Central memory CD8-positive, alpha-beta T cell (primary cell): ENCODE measurements at regions not wholly inside any gene's neighbourhood (a gene's known extent, or its start where the extent isn't known, plus 50 kb on each side); places are given as distances from the start of the nearest gene placed in this dataset.
"Not testable (repeated sequence)": the region's sequence is repeated elsewhere in the genome, so short reads cannot be mapped to it uniquely, and the experiment has no call there.

ENCODE experiments used
- ATAC-seq: fragments of 150-1000 bp; cut with Tn5 transposase; replicated peaks from 2 replicates; pipeline ENCODE4 v1.10.0; 2022; ENCODE audit warnings: mild to moderate bottlenecking, moderate FRiP score, moderate number of reproducible peaks; ENCODE audit not compliant: poor library complexity, severe bottlenecking; ENCODE audit errors: extremely low read depth
- DNase-seq, 2 donors: peaks; one replicate each; pipeline ENCODE4 v3.0.0; 2021; ENCODE audit warnings: low spot score in 2 of 2
- H3K27ac Mint-ChIP-seq: one replicate; pipeline ENCODE4 v1.8.0; 2022; ENCODE audit warnings: low read depth, mild to moderate bottlenecking, moderate library complexity, mixed read lengths
- H3K27me3 Mint-ChIP-seq: one replicate; pipeline ENCODE4 v1.8.0; 2022; ENCODE audit warnings: mixed read lengths
- H3K36me3 Mint-ChIP-seq: one replicate; pipeline ENCODE4 v1.8.0; 2022; ENCODE audit warnings: mild to moderate bottlenecking, moderate library complexity, mixed read lengths; ENCODE audit not compliant: insufficient read depth
- H3K4me1 Mint-ChIP-seq: one replicate; pipeline ENCODE4 v1.8.0; 2022; ENCODE audit warnings: mixed read lengths
- H3K4me3 Mint-ChIP-seq: one replicate; pipeline ENCODE4 v1.8.0; 2022; ENCODE audit warnings: mild to moderate bottlenecking, moderate library complexity, mixed read lengths
- H3K9me3 Mint-ChIP-seq: one replicate; pipeline ENCODE4 v1.8.0; 2022; ENCODE audit warnings: mixed read lengths

DNA sequence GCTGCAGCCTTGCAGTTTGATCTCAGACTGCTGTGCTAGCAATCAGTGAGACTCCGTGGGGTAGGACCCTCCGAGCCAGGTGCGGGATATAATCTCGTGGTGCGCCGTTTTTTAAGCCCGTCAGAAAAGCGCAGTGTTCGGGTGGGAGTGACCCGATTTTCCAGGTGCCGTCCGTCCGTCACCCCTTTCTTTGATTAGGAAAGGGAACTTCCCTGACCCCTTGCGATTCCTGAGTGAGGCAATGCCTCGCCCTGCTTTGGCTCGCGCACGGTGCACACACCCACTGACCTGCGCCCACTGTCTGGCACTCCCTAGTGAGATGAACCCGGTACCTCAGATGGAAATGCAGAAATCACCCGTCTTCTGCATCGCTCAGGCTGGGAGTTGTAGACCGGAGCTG lies 203.2 kb downstream of the SNCAIP start:
- H3K4me3 Mint-ChIP-seq, H3K36me3 Mint-ChIP-seq, H3K9me3 Mint-ChIP-seq, DNase-seq, H3K27ac Mint-ChIP-seq, ATAC-seq, H3K27me3 Mint-ChIP-seq, H3K4me1 Mint-ChIP-seq: not testable (repeated sequence)

DNA sequence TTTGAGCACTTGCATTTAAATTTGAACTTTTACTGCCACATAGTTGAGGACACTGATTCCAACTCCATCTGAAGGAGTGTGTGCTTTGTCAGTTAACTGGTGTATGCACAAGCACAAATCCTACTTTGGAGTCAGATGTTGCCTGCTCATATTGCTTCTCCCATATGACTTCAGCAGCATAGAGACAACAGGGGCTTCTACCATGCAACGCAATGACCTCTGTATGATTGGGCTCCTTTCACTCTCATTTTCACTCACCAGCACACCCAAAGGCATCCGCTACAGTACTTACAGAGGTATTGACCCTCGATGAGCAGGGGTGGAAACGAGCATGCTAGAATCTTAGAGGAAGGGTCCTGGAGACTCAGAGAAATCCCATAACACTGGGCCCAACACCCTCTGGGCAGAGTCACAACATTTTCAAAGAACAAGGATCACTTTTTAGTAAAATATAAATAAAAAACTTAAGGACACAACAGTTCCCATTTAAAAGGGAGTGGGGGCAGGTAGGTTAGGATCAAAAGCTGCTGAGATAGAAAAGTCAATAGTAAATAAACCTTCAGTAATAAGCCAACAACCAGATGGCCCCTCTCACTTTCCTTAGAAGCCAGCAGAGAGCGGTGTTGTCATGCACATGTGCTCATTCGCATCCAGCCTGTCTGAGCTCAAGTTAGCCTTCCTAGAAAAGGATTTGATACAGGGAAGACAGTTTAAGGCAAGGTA lies 203.8 kb downstream of the SNCAIP start:
- no peak for DNase-seq
- no peaks in the 10 kb centered on the region for H3K9me3 Mint-ChIP-seq
- H3K27ac Mint-ChIP-seq: no peak overlapping the region
- no peaks in the 10 kb centered on the region for H3K27me3 Mint-ChIP-seq
- H3K4me3 Mint-ChIP-seq: no peak overlapping the region
- no peaks in the 10 kb centered on the region for H3K4me1 Mint-ChIP-seq
- H3K36me3 Mint-ChIP-seq: no peaks in the 10 kb centered on the region
- ATAC-seq: no peak

DNA sequence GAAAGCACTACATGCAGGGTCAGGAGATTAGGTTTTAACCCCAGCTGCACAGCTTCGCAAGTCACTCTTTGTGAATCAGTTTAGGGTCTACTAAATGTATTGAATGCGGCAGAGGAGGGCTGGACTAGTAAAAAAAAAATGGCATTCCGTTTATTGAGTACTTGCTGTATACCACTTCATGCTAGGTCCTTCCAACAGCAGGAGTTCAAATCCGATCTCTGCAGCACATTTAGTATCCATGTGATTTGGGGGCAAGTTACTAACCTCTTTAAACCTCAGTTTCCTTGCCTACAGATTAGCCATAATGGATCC lies 204.4 kb downstream of the SNCAIP start:
- H3K4me1 Mint-ChIP-seq: no peaks in the 10 kb centered on the region
- no peaks in the 10 kb centered on the region for H3K9me3 Mint-ChIP-seq
- H3K27me3 Mint-ChIP-seq: no peaks in the 10 kb centered on the region
- H3K4me3 Mint-ChIP-seq: no peak overlapping the region
- H3K27ac Mint-ChIP-seq: no peak overlapping the region
- ATAC-seq (no peak), DNase-seq (no peak)
- H3K36me3 Mint-ChIP-seq: no peaks in the 10 kb centered on the region

DNA sequence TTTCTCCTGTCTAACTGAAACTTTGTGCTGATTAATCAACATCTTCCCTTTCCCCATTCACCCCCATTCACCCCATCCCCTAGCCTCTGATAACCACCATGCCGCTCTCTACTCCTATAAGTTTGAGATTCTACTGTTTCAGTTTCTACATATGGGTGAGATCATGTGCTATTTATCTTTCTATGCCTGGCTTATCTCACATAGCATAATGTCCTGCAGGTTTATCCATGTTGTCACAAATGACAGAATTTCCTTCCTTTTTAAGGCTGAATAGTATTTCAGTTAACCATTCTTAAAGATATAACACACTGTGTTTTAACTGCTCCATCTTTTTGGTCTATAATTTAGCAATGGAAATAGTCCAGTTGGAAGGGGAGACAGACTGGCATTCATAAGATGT lies 205.1 kb downstream of the SNCAIP start:
- Mint-ChIP-seq H3K36me3 (no peaks in the 10 kb centered on the region), H3K27me3 (no peaks in the 10 kb centered on the region), H3K4me1 (no peaks in the 10 kb centered on the region), H3K9me3 (no peaks in the 10 kb centered on the region), H3K4me3 (no peak overlapping the region), H3K27ac (no peak overlapping the region)
- ATAC-seq: no peak
- no peak for DNase-seq

DNA sequence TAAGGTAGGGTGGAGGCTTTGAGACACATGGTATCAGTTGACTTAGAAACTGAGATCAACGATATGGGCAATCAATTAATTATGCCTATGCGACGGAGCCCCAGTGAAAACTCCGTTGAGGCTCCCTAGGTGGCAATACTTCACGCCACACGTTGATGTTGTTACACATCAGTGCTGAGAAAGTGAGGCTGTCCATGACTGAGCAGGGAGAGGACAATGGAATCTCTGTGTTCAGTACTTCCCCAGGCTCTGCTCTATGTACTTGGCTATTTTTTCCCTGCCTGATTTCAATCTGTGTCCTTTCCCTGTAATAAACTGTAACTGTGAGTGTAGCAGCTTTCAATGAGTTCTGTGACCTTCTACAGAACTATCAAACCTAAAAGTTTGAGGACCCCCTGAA lies 211.7 kb downstream of the SNCAIP start:
- ATAC-seq (no peak), DNase-seq (no peak)
- Mint-ChIP-seq H3K4me3 (no peak overlapping the region), H3K27ac (no peak overlapping the region), H3K27me3 (no peaks in the 10 kb centered on the region), H3K4me1 (no peaks in the 10 kb centered on the region), H3K36me3 (no peaks in the 10 kb centered on the region), H3K9me3 (peaks cover 6% of the 10 kb centered on the region)

DNA sequence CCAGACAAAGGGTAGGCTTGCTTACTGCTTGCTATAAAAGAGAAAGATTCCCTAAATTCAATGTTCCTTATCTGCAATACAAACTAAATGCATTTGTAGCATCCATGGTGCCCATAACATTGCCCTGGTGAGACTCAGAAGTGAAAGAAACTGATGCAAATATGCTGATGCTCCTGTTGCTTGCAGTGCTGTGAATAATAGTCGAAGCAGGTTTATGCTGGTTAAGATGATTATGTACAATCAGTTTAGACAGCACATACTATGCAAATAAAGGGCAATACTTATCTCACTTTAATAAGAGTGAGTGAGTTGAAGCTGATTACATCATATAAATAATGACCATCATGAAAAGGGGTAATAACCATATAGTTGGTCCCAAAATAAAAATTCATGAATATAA lies 215.5 kb downstream of the SNCAIP start:
- Mint-ChIP-seq H3K9me3 (peaks cover 10% of the 10 kb centered on the region), H3K4me1 (no peaks in the 10 kb centered on the region), H3K4me3 (no peak overlapping the region), H3K27me3 (no peaks in the 10 kb centered on the region), H3K36me3 (no peaks in the 10 kb centered on the region), H3K27ac (no peak overlapping the region)
- ATAC-seq: no peak
- DNase-seq: no peak

DNA sequence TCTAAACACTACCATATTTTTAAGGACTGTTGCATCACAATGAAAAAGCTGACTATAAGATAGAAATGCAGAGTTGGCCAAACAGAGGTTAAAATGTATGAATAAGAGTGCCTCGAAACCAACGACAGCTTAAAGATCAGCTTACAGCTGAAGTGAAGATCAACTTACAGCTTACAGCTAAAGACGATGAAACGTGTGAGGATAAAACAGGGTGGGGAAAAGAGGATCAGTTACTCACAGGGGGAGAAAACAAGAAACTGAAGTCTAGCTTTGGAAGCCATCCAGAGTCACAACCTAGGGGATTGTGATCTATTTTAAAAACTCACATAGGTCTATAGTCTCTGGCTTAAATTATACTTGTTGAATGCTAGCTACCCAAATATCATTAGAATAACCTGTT lies 220.0 kb downstream of the SNCAIP start:
- no peaks in the 10 kb centered on the region for H3K27me3 Mint-ChIP-seq

DNA sequence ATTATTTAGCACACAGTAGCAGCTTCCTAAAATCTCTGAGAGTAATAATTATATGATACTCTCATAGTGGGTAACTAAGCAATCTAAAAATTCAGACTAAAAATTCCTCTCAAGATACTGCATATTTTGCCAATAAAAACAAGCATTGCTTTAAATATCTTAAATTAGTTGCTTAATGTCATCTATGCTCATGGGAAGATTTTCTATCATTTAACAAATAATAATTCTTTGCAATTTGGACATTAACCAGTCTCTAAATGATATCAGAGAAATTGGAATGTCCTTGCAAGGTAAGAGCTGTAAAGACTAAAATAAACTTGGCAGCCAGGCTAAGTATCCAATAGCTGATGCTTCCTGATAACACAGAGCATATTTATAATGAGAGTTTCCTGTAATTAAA lies 221.8 kb downstream of the SNCAIP start:
- Mint-ChIP-seq H3K4me3 (no peak overlapping the region), H3K9me3 (peaks cover 5% of the 10 kb centered on the region), H3K27ac (no peak overlapping the region), H3K36me3 (no peaks in the 10 kb centered on the region), H3K4me1 (no peaks in the 10 kb centered on the region), H3K27me3 (peaks cover 1% of the 10 kb centered on the region)
- ATAC-seq: no peak
- DNase-seq: no peak

More for the DNA sequence above, 220.0 kb downstream of the SNCAIP start:
- no peaks in the 10 kb centered on the region for H3K36me3 Mint-ChIP-seq
- H3K4me1 Mint-ChIP-seq: no peaks in the 10 kb centered on the region
- peaks cover 5% of the 10 kb centered on the region for H3K9me3 Mint-ChIP-seq
- no peak overlapping the region for H3K4me3 Mint-ChIP-seq
- H3K27ac Mint-ChIP-seq: no peak overlapping the region
- ATAC-seq (no peak), DNase-seq (no peak)

DNA sequence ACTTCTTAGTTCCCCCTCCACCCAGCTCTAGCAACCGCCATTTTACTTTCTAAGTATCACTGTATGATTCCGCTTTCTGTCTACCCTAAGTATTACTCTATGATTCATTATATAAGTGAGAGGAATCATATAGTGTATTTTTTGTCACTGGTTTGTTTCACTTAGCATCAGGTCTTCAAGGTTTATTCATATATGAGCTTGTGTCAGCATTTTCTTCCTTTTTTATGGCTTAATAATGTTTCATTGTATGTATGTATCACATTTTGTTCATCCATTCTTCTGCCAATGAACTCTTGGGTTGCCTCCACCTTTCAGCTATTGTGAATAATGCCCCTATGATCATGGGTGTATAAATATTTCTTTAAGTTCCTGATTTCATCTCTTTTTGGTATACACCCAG lies 222.8 kb downstream of the SNCAIP start:
- no peak for ATAC-seq
- H3K4me1 Mint-ChIP-seq: no peaks in the 10 kb centered on the region
- no peak for DNase-seq
- peaks cover 9% of the 10 kb centered on the region for H3K27me3 Mint-ChIP-seq
- H3K27ac Mint-ChIP-seq: no peak overlapping the region
- peaks cover 5% of the 10 kb centered on the region for H3K9me3 Mint-ChIP-seq
- no peaks in the 10 kb centered on the region for H3K36me3 Mint-ChIP-seq
- no peak overlapping the region for H3K4me3 Mint-ChIP-seq

DNA sequence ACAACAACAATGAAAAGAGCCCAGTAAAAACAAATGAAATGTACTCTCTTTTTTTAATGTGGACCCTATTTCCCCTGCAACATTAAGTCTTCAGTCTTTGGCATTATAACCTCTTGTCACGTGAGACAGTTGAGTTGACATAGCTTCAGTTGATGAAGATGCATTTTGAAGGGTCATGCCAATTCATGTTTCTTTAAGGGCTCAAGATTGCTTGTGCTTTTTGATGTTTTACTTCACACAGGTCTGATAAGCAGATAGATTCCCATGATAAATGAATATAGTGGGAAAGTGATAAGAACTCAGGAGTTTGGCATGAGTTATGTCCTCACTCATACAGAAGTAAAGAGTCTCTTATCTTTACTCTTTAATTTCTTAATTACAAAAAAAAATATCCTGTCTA lies 229.4 kb downstream of the SNCAIP start:
- H3K36me3 Mint-ChIP-seq: no peaks in the 10 kb centered on the region
- DNase-seq (no peak), ATAC-seq (no peak)
- H3K27ac Mint-ChIP-seq: no peak overlapping the region
- no peaks in the 10 kb centered on the region for H3K9me3 Mint-ChIP-seq
- H3K27me3 Mint-ChIP-seq: peaks cover 30% of the 10 kb centered on the region
- H3K4me1 Mint-ChIP-seq: no peaks in the 10 kb centered on the region
- H3K4me3 Mint-ChIP-seq: no peak overlapping the region

DNA sequence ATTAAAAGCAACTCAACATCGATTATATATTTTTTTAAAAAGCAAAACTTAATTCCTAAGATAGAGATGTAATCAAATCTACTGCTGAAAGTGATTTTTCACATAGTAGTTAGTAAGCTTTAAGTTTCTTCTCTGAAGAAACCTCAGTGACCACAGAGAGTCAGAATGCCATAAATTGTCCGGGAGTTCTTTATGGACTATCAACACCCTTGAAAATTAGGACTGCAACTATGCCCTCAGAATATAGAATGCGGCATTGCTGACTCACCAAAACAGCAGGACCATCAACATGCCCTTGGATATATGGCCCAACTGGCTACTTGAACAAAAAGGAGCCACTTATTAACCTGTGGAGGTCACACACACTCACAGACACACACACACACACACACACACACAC lies 228.9 kb upstream of the SNX2 start:
- no peak overlapping the region for H3K27ac Mint-ChIP-seq
- H3K36me3 Mint-ChIP-seq: no peaks in the 10 kb centered on the region
- ATAC-seq: no peak
- H3K4me3 Mint-ChIP-seq: no peak overlapping the region
- DNase-seq: no peak
- peaks cover 10% of the 10 kb centered on the region for H3K9me3 Mint-ChIP-seq
- no peaks in the 10 kb centered on the region for H3K4me1 Mint-ChIP-seq
- H3K27me3 Mint-ChIP-seq: peaks cover 21% of the 10 kb centered on the region

DNA sequence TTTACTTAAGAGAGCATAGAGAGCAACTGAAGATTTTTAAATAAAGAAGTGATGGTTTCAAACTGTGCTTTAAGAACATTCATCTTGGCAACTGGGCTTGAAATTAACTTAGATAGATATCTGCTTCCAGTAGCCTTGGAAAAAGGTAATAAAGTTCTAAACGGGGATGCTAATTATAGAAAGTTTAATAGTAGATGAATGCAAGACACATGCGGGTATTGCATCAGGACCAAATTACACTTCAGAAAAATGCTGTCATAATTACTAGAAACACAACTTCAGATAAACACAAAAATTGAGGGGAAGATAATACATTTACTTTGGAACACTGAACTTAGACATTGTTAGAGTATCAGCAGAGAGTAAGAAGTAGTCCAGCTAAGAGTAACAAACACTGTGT lies 227.7 kb upstream of the SNX2 start:
- Mint-ChIP-seq H3K36me3 (no peaks in the 10 kb centered on the region), H3K9me3 (peaks cover 10% of the 10 kb centered on the region), H3K4me1 (no peaks in the 10 kb centered on the region), H3K4me3 (no peak overlapping the region), H3K27me3 (peaks cover 17% of the 10 kb centered on the region), H3K27ac (no peak overlapping the region)
- DNase-seq (no peak), ATAC-seq (no peak)

DNA sequence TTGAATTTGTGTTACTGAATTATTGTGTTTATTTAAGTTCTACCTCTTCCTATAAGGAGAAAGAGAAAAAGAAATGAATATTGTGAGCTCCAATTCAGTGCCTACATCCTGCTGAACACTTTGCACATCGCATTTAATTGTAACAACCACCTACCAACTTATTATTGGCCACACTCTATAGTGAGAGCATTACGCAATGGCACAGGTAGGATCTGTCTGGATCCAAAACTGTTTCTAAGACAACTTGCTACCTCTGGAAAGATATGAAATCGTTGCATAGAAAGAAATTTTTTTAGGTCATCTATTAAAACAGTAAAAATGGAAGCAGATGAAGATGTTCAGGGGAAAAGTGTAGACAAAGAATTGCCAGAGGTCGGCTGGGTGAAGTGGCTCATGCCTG lies 227.2 kb upstream of the SNX2 start:
- no peaks in the 10 kb centered on the region for H3K36me3 Mint-ChIP-seq
- H3K9me3 Mint-ChIP-seq: peaks cover 10% of the 10 kb centered on the region
- no peak overlapping the region for H3K27ac Mint-ChIP-seq
- H3K4me3 Mint-ChIP-seq: no peak overlapping the region
- ATAC-seq (no peak), DNase-seq (no peak)
- no peaks in the 10 kb centered on the region for H3K4me1 Mint-ChIP-seq
- peaks cover 13% of the 10 kb centered on the region for H3K27me3 Mint-ChIP-seq

DNA sequence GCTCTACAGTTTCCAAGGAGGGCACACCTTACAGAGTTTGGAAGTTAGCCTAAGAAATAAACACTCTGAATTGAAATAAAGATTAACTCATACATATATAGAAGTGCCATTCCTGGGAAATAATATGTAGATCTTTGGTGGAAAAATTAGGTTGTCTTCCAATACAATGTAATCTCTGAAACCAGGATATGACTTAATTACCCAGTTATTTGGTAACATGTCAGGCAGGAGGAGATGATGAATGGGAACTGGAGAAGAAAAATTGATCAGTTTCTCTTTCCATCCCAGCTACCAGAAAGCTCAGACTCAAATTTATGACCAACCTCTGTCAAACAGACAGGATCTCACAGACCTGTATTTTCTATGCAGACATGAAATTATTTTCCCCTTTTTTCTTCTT lies 215.2 kb upstream of the SNX2 start:
- H3K36me3 Mint-ChIP-seq: no peaks in the 10 kb centered on the region
- no peaks in the 10 kb centered on the region for H3K27me3 Mint-ChIP-seq
- no peaks in the 10 kb centered on the region for H3K9me3 Mint-ChIP-seq
- DNase-seq: no peak
- H3K4me3 Mint-ChIP-seq: no peak overlapping the region
- H3K27ac Mint-ChIP-seq: no peak overlapping the region
- no peak for ATAC-seq
- no peaks in the 10 kb centered on the region for H3K4me1 Mint-ChIP-seq
